Adrenal gland (tissue), 5 donors: ENCODE measurements at regions not wholly inside any gene's neighbourhood (a gene's known extent, or its start where the extent isn't known, plus 50 kb on each side); places are given as distances from the start of the nearest gene placed in this dataset.

Experiments
- CTCF ChIP-seq, 6 experiments: fragments of 450-650 bp in 4 of 6; fragments of 200-600 bp in 2 of 6; sonication (generic) in 1 of 6; IDR thresholded peaks; 1 replicate in 5 of 6; 2 replicates in 1 of 6; pipeline versions ENCODE4 v1.5.1 to v1.8.0; 2016 to 2021; ENCODE audit warnings: antibody characterized with exemption in 6 of 6, mild to moderate bottlenecking in 2 of 6, moderate library complexity in 1 of 6
- POLR2A ChIP-seq, 2 donors: fragments of 450-650 bp; IDR thresholded peaks; one replicate each; pipeline ENCODE4 v1.6.1; 2017; ENCODE audit warnings: antibody characterized with exemption in 2 of 2, mild to moderate bottlenecking in 2 of 2, moderate library complexity in 1 of 2
- donor health status: DM: no; HTN: no; CAD: no.

GRCh38 chr10:83104616-83105015 is 1034.7 kb upstream of the GHITM start:
- TF ChIP-seq CTCF (IDR thresholded peaks at IDR 0.05) (no peak), POLR2A (IDR thresholded peaks at IDR 0.05) (no peak)
